Peyer's patch (tissue), 4 donors: ENCODE measurements at regions not wholly inside any gene's neighbourhood (a gene's known extent, or its start where the extent isn't known, plus 50 kb on each side); places are given as distances from the start of the nearest gene placed in this dataset.

Experiments used
- POLR2A ChIP-seq, 2 donors: fragments of 450-650 bp; IDR thresholded peaks; one replicate each; pipeline ENCODE4 v1.5.1; 2017; ENCODE audit warnings: antibody characterized with exemption in 2 of 2, mild to moderate bottlenecking in 2 of 2, moderate library complexity in 2 of 2
- TF ChIP-seq, protein P1 (sequence below), 6 experiments: fragments of 450-650 bp in 4 of 6; fragments of 200-600 bp in 2 of 6; sonication (generic) in 1 of 6; IDR thresholded peaks; one replicate each; pipeline ENCODE4 v1.5.1; 2017 to 2019; ENCODE audit warnings: antibody characterized with exemption in 6 of 6, mild to moderate bottlenecking in 3 of 6, moderate library complexity in 1 of 6

DNA sequence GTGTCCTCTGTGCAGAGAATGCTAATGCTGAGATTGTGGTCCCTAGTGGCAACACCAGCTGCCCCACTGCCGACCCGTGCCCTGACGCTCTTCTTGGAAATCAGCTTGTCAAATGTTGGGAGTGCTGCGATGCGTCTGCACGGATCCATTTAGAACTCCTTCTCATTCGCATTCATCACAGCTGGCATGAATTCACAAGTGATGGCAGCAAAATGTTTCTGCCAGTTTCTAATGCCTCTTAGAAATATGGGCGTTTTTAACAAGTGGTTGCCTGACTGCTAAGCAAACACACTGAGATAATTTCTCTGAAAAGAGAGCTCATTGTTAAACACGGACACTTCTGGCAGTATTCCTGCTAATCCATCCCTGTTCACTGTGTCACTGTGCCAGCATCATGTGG is 131.9 kb upstream of the KCNJ6 start:
- TF ChIP-seq, protein P1, sequence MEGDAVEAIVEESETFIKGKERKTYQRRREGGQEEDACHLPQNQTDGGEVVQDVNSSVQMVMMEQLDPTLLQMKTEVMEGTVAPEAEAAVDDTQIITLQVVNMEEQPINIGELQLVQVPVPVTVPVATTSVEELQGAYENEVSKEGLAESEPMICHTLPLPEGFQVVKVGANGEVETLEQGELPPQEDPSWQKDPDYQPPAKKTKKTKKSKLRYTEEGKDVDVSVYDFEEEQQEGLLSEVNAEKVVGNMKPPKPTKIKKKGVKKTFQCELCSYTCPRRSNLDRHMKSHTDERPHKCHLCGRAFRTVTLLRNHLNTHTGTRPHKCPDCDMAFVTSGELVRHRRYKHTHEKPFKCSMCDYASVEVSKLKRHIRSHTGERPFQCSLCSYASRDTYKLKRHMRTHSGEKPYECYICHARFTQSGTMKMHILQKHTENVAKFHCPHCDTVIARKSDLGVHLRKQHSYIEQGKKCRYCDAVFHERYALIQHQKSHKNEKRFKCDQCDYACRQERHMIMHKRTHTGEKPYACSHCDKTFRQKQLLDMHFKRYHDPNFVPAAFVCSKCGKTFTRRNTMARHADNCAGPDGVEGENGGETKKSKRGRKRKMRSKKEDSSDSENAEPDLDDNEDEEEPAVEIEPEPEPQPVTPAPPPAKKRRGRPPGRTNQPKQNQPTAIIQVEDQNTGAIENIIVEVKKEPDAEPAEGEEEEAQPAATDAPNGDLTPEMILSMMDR (IDR thresholded peaks at IDR 0.05) = no peak
- no peak for TF ChIP-seq POLR2A (IDR thresholded peaks at IDR 0.05)
